HCT116 (cell line): ENCODE measurements at regions not wholly inside any gene's neighbourhood (a gene's known extent, or its start where the extent isn't known, plus 50 kb on each side); places are given as distances from the start of the nearest gene placed in this dataset.

Source experiments
- ATAC-seq: fragments of 200-7000 bp; cut with Tn5 transposase; 2 replicates; pipeline ENCODE4 v1.9.1; 2020; ENCODE audit warnings: mild to moderate bottlenecking, moderate library complexity
- BruUV-seq: library from RNA; stranded (reverse); fragments of 400-500 nt; replicated peaks from 2 replicates; lab custom pipeline; 2021; lab: Mats Ljungman, UMichigan
- CTCF ChIA-PET: fragments of 300-600 bp; sonication (Branson Sonifier 250); formaldehyde crosslinking; loops from one replicate; lab custom pipeline; 2021; ENCODE audit warnings: antibody characterized with exemption; lab: Charles Lee
- POLR2A ChIA-PET: fragments of 300-600, 350-600 bp; sonication (Branson Sonifier 250); formaldehyde crosslinking; loops from one replicate; lab custom pipeline; 2021; ENCODE audit warnings: antibody characterized with exemption; lab: Charles Lee
- RAD21 ChIA-PET, 2 experiments: fragments of 300-600 bp; sonication (Branson Sonifier 250); formaldehyde crosslinking; loops; one replicate each; lab custom pipeline; 2023; ENCODE audit warnings: low total read pairs in 2 of 2; ENCODE audit not compliant: uncharacterized antibody in 2 of 2, unreplicated experiment in 2 of 2, low non-redundant PET in 1 of 2; lab: Charles Lee
- DNase-seq: peaks from one replicate; pipeline ENCODE4 v3.0.0-alpha.2; 2010; ENCODE audit warnings: low read depth, low spot score
- H2AFZ ChIP-seq: fragments of 200-600 bp; shearing (Covaris generic), sonication (generic); 2 replicates; pipeline ENCODE4 v1.6.1; 2017; ENCODE audit warnings: low read depth, mixed run types, mixed read lengths, antibody characterized with exemption, low read length; ENCODE audit not compliant: poor library complexity, severe bottlenecking
- H3K27ac ChIP-seq: 2 replicates; pipeline ENCODE4 v1.5.1; 2012; ENCODE audit warnings: low read depth, low read length
- H3K27me3 ChIP-seq: fragments of 200-600 bp; sonication (generic); 2 replicates; pipeline ENCODE4 v1.6.1; 2016; ENCODE audit warnings: mixed run types, low read length, mixed read lengths; ENCODE audit not compliant: insufficient read depth
- H3K36me3 ChIP-seq, 2 experiments: fragments of 200-500 bp in 1 of 2; fragments of 200-600 bp in 1 of 2; sonication (Bioruptor generic) in 1 of 2; sonication (generic) in 1 of 2; 2 replicates each; pipeline versions ENCODE4 v1.5.1 to v1.6.1; 2014 to 2016; ENCODE audit warnings: low read length in 2 of 2, inconsistent platforms in 1 of 2, mixed read lengths in 1 of 2, mixed run types in 1 of 2; ENCODE audit not compliant: insufficient read depth in 2 of 2, control insufficient read depth in 1 of 2
- H3K4me1 ChIP-seq, 2 experiments: fragments of 200-600 bp in 1 of 2; sonication (generic) in 1 of 2; 2 replicates each; pipeline versions ENCODE4 v1.5.1 to v1.6.1; 2012 to 2017; ENCODE audit warnings: low read length in 2 of 2, inconsistent platforms in 1 of 2, mild to moderate bottlenecking in 1 of 2, mixed read lengths in 1 of 2, mixed run types in 1 of 2, moderate library complexity in 1 of 2; ENCODE audit not compliant: insufficient read depth in 2 of 2, control insufficient read depth in 1 of 2
- H3K4me2 ChIP-seq: fragments of 200-600 bp; sonication (generic); 2 replicates; pipeline ENCODE4 v1.6.1; 2017; ENCODE audit warnings: mixed run types, low read length, mixed read lengths
- H3K4me3 ChIP-seq, 2 experiments: fragments of 200-600 bp in 1 of 2; sonication (generic) in 1 of 2; replicated peaks in 1 of 2; 2 replicates each; pipeline ENCODE4 v1.5.1; 2011 to 2016; ENCODE audit warnings: low read length in 2 of 2, control low read depth in 1 of 2, low read depth in 1 of 2, mild to moderate bottlenecking in 1 of 2, mixed read lengths in 1 of 2, mixed run types in 1 of 2
- H3K79me2 ChIP-seq: fragments of 200-600 bp; sonication (generic); 2 replicates; pipeline ENCODE4 v1.6.1; 2017; ENCODE audit warnings: mild to moderate bottlenecking, mixed run types, low read length, moderate library complexity, mixed read lengths; ENCODE audit not compliant: insufficient read depth
- H3K9ac ChIP-seq: fragments of 200-600 bp; sonication (generic); 2 replicates; pipeline ENCODE4 v1.6.1; 2016; ENCODE audit warnings: low read length, mixed read lengths
- H3K9me2 ChIP-seq: fragments of 200-600 bp; sonication (generic), shearing (Covaris generic); 2 replicates; pipeline ENCODE4 v1.6.1; 2017; ENCODE audit warnings: mixed run types, mild to moderate bottlenecking, moderate library complexity; ENCODE audit not compliant: insufficient read depth
- H3K9me3 ChIP-seq, 2 experiments: fragments of 200-500 bp in 1 of 2; fragments of 200-600 bp in 1 of 2; sonication (Bioruptor generic) in 1 of 2; sonication (generic) in 1 of 2; 2 replicates each; pipeline ENCODE4 v1.6.1; 2014 to 2017; ENCODE audit warnings: low read length in 2 of 2, mixed read lengths in 2 of 2, inconsistent platforms in 1 of 2, low read depth in 1 of 2, mild to moderate bottlenecking in 1 of 2, mixed run types in 1 of 2, moderate library complexity in 1 of 2; ENCODE audit not compliant: control insufficient read depth in 1 of 2, insufficient read depth in 1 of 2
- H4K20me1 ChIP-seq: fragments of 200-600 bp; sonication (generic), shearing (Covaris generic); 2 replicates; pipeline ENCODE4 v1.6.1; 2017; ENCODE audit warnings: mixed run types, mild to moderate bottlenecking, moderate library complexity; ENCODE audit not compliant: insufficient read depth
- CEBPB ChIP-seq: IDR thresholded peaks from 2 replicates; pipeline ENCODE4 v1.6.1; 2012; ENCODE audit warnings: low read depth
- ELF1 ChIP-seq: IDR thresholded peaks from 2 replicates; pipeline ENCODE4 v1.6.1; 2012; ENCODE audit warnings: low read depth, borderline replicate concordance
- EZH2 ChIP-seq: fragments of 200-600 bp; sonication (generic); IDR thresholded peaks from 2 replicates; pipeline ENCODE4 v1.6.1; 2017; ENCODE audit warnings: antibody characterized with exemption, mixed run types
- JUND ChIP-seq: IDR thresholded peaks from 2 replicates; pipeline ENCODE4 v1.6.1; 2012
- MAX ChIP-seq: IDR thresholded peaks from 2 replicates; pipeline ENCODE4 v1.6.1; 2012
- POLR2AphosphoS5 ChIP-seq: IDR thresholded peaks from 2 replicates; pipeline ENCODE4 v1.6.1; 2011; ENCODE audit warnings: mild to moderate bottlenecking, low read depth, low read length, moderate library complexity
- REST ChIP-seq: IDR thresholded peaks from 2 replicates; pipeline ENCODE4 v1.6.1; 2012; ENCODE audit warnings: low read depth
- SIN3A ChIP-seq: IDR thresholded peaks from 2 replicates; pipeline ENCODE4 v1.6.1; 2012; ENCODE audit warnings: low read depth
- SP1 ChIP-seq: IDR thresholded peaks from 2 replicates; pipeline ENCODE4 v1.6.1; 2012; ENCODE audit warnings: low read depth
- ZNF274 ChIP-seq: fragments of 200-500 bp; sonication (Bioruptor generic); IDR thresholded peaks from 2 replicates; pipeline ENCODE4 v1.6.1; 2014; ENCODE audit warnings: mild to moderate bottlenecking, low read depth, low read length, inconsistent platforms
- intact Hi-C: fragments of 100-400 bp; cut with micrococcal nuclease; formaldehyde crosslinking; loops from 2 replicates; pipeline ENCODE4 v1.10.0; 2022

GRCh38 chr11:71188886-71189767, 63.2 kb downstream of the SHANK2 start:
- CTCF ChIA-PET: no interaction called here
- DNase-seq: no peak
- no peaks in the 10 kb centered on the region for H3K4me1 ChIP-seq

More at GRCh38 chr11:71188886-71189767, 63.2 kb downstream of the SHANK2 start:
- H3K9me3 ChIP-seq: no peaks in the 10 kb centered on the region
- H3K4me3 ChIP-seq: no peak overlapping the region
- no TSS peak for BruUV-seq
- no peaks in the 10 kb centered on the region for H3K79me2 ChIP-seq
- no peaks in the 10 kb centered on the region for H3K27me3 ChIP-seq
- ATAC-seq: no peak
- no peak overlapping the region for H3K9ac ChIP-seq
- no peaks in the 10 kb centered on the region for H4K20me1 ChIP-seq
- no peak overlapping the region for H3K4me2 ChIP-seq
- no peaks in the 10 kb centered on the region for H3K9me2 ChIP-seq
- POLR2A ChIA-PET: no interaction called here
- RAD21 ChIA-PET: no interaction called here
- no peak overlapping the region for H3K27ac ChIP-seq
- H2AFZ ChIP-seq: no peak overlapping the region
- intact Hi-C loops: no loop called here
- TF ChIP-seq JUND (no peak), SP1 (no peak), ZNF274 (no peak), ELF1 (no peak), EZH2 (no peak), MAX (no peak), CEBPB (no peak), SIN3A (no peak), REST (no peak), POLR2AphosphoS5 (no peak)
- no peaks in the 10 kb centered on the region for H3K36me3 ChIP-seq
